HUES48 (cell line): ENCODE measurements at regions not wholly inside any gene's neighbourhood (a gene's known extent, or its start where the extent isn't known, plus 50 kb on each side); places are given as distances from the start of the nearest gene placed in this dataset.
"Not testable (repeated sequence)": the region's sequence is repeated elsewhere in the genome, so short reads cannot be mapped to it uniquely, and the experiment has no call there.

Experiments used
- H3K27ac ChIP-seq: one replicate; pipeline ENCODE4 v1.7.0; 2013; ENCODE audit warnings: low read depth, low read length, inconsistent platforms
- H3K27me3 ChIP-seq: 2 replicates; pipeline ENCODE4 v1.6.1; 2013; ENCODE audit warnings: mild to moderate bottlenecking, low read length; ENCODE audit not compliant: control insufficient read depth, insufficient read depth
- H3K36me3 ChIP-seq: 2 replicates; pipeline ENCODE4 v1.6.1; 2013; ENCODE audit warnings: low read length; ENCODE audit not compliant: control insufficient read depth, insufficient read depth
- H3K4me1 ChIP-seq: 2 replicates; pipeline ENCODE4 v1.6.1; 2013; ENCODE audit warnings: mild to moderate bottlenecking, low read length; ENCODE audit not compliant: control insufficient read depth, insufficient read depth
- H3K4me3 ChIP-seq: 2 replicates; pipeline ENCODE4 v1.5.1; 2013; ENCODE audit warnings: mild to moderate bottlenecking, low read depth, low read length
- H3K9ac ChIP-seq: 2 replicates; pipeline ENCODE4 v1.6.1; 2013; ENCODE audit warnings: mild to moderate bottlenecking, low read depth, low read length, moderate library complexity
- H3K9me3 ChIP-seq: 2 replicates; pipeline ENCODE4 v1.6.1; 2013; ENCODE audit warnings: low read length; ENCODE audit not compliant: control insufficient read depth, insufficient read depth

GRCh38 chr15:87656372-87656771 lies 600.2 kb downstream of the NTRK3 start:
- Histone ChIP-seq H3K27me3 (no peaks in the 10 kb centered on the region), H3K27ac (no peak overlapping the region), H3K4me3 (no peak overlapping the region), H3K9me3 (no peaks in the 10 kb centered on the region), H3K36me3 (no peaks in the 10 kb centered on the region), H3K4me1 (no peaks in the 10 kb centered on the region), H3K9ac (no peak overlapping the region)

GRCh38 chr15:87653646-87654045 lies 602.9 kb downstream of the NTRK3 start:
- Histone ChIP-seq H3K36me3 (no peaks in the 10 kb centered on the region), H3K9ac (no peak overlapping the region), H3K27ac (no peak overlapping the region), H3K9me3 (no peaks in the 10 kb centered on the region), H3K27me3 (no peaks in the 10 kb centered on the region), H3K4me1 (no peaks in the 10 kb centered on the region), H3K4me3 (no peak overlapping the region)

DNA sequence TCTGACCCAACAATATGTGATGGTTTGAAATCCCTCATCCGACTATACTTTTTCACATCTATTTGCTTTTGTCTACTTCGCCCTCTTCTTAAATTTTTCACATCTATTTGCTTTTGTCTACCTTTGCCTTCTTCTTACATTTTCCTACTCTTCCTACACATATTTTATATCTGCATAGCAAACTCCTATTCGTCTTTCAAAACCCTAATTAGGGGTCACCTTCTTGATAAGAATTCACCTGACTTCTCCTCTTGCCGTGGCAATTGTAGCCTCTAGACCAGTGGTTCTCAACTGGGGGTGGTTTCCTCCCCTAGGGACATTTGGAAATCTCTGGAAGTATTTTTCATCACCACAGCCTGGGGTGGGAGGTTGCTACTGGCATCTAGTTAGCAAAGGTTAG lies 607.4 kb downstream of the NTRK3 start:
- Histone ChIP-seq H3K9me3 (no peaks in the 10 kb centered on the region), H3K27me3 (no peaks in the 10 kb centered on the region), H3K4me3 (no peak overlapping the region), H3K27ac (no peak overlapping the region), H3K4me1 (no peaks in the 10 kb centered on the region), H3K9ac (no peak overlapping the region), H3K36me3 (no peaks in the 10 kb centered on the region)

DNA sequence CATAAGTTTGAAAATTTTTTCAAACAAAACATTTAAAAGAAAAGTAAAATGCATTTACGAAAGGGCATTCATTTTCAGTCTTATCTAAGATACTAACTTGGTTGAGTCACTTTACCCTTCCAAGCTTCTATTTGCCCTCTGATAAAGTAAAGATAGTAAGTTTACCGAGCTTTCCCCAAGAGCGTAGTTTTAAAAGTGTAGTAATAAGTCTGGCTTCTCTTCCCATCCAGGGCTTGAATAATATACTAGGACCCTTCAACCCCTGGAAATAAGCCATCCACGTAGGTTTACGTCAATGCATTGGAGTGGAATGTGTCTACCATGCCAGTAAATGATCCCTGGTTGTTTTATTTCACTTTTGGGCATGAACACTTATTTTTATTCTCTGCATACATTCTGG lies 608.3 kb downstream of the NTRK3 start:
- no peak overlapping the region for H3K27ac ChIP-seq
- no peak overlapping the region for H3K9ac ChIP-seq
- no peak overlapping the region for H3K4me3 ChIP-seq
- no peaks in the 10 kb centered on the region for H3K27me3 ChIP-seq
- H3K36me3 ChIP-seq, result no peaks in the 10 kb centered on the region
- H3K4me1 ChIP-seq, result no peaks in the 10 kb centered on the region
- no peaks in the 10 kb centered on the region for H3K9me3 ChIP-seq

GRCh38 chr15:87645723-87646122 lies 610.8 kb downstream of the NTRK3 start:
- H3K4me3 ChIP-seq, result no peak overlapping the region
- no peaks in the 10 kb centered on the region for H3K9me3 ChIP-seq
- H3K36me3 ChIP-seq, result no peaks in the 10 kb centered on the region
- no peaks in the 10 kb centered on the region for H3K4me1 ChIP-seq
- H3K27me3 ChIP-seq, result no peaks in the 10 kb centered on the region
- no peak overlapping the region for H3K27ac ChIP-seq
- no peak overlapping the region for H3K9ac ChIP-seq

- H3K4me3 ChIP-seq, H3K9ac ChIP-seq, H3K4me1 ChIP-seq, H3K27me3 ChIP-seq, H3K9me3 ChIP-seq, H3K36me3 ChIP-seq, H3K27ac ChIP-seq: not testable (repeated sequence)
Observed at GRCh38 chr15:87642997-87643396, 613.5 kb downstream of the NTRK3 start.

GRCh38 chr15:87639305-87640011 lies 617.1 kb downstream of the NTRK3 start:
- H3K27me3 ChIP-seq, result no peaks in the 10 kb centered on the region
- no peaks in the 10 kb centered on the region for H3K9me3 ChIP-seq
- no peak overlapping the region for H3K4me3 ChIP-seq
- no peak overlapping the region for H3K9ac ChIP-seq
- peaks cover 3% of the 10 kb centered on the region; the same call in 1 of the 2 replicates for H3K4me1 ChIP-seq
- no peaks in the 10 kb centered on the region for H3K36me3 ChIP-seq
- H3K27ac ChIP-seq, result no peak overlapping the region

DNA sequence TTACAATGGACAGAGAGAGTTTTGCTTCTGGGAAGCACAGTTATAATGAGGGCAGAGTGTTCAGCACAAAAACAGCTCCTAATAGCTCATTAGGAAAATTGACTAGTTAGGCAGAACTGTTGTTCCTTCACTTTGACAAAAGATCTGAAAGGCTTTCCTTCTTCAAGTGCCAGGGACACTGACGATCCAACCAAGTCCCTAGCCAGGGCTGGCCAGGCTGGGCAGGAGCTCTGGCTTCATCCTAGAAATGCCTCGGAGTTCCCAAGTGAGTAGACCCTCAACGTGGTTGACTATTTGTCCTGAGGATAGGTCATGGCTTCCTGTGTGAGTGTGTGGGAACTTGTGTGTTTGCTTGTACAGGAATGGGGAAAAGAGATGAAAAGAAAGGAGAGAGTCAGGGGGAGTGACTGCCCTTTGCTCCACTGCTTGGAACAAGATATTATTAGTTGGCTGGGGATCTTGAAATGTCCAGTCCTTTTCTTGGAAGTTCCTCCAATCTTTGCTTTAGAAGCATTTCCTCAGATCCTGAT lies 617.9 kb downstream of the NTRK3 start:
- no peaks in the 10 kb centered on the region for H3K9me3 ChIP-seq
- no peaks in the 10 kb centered on the region for H3K36me3 ChIP-seq

DNA sequence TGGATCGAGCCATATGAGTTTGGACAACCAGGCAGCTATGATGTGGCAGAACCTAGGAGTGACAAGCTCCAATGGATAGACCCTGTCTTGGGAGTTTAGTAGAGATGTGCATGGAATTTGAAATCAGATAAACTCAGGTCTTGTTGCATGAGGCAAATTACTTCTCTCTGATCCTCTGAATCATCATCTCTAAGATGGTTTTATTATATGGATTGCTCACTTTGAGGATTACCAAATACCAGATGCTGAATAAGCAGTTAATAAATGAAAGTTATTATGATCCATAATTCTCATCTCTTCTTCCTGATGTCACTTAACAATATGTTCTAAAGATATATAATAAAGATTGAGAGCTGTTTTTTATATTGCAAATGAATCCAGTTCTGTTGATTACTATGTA lies 622.2 kb downstream of the NTRK3 start:
- H3K27me3 ChIP-seq, result no peaks in the 10 kb centered on the region
- H3K36me3 ChIP-seq, result no peaks in the 10 kb centered on the region
- H3K27ac ChIP-seq, result no peak overlapping the region
- no peaks in the 10 kb centered on the region for H3K9me3 ChIP-seq
- no peak overlapping the region for H3K9ac ChIP-seq
- H3K4me3 ChIP-seq, result no peak overlapping the region
- peaks cover 3% of the 10 kb centered on the region; the same call in 1 of the 2 replicates for H3K4me1 ChIP-seq

More for the DNA sequence above, 617.9 kb downstream of the NTRK3 start:
- Histone ChIP-seq H3K27ac (no peak overlapping the region), H3K9ac (no peak overlapping the region), H3K27me3 (no peaks in the 10 kb centered on the region), H3K4me3 (no peak overlapping the region), H3K4me1 (peaks cover 3% of the 10 kb centered on the region; the same call in 1 of the 2 replicates)

DNA sequence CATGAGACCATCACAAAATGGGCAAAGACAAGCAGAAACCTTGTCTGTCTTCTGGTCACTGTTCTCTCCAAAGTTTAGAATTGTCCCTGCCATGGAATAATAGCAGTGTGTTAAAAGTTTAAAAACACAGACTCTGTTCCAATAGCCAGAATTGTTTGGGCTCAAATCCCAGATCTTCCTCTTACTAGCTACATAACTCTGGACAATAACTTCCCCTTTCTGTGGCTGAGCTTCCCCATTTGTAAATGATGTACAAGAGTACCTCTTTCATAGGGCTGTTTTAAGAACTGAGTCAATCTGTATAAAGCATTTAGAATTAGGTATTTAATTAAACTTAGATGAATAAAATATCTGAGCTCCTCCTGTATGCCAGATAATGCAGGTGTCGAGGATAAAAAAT lies 623.0 kb downstream of the NTRK3 start:
- Histone ChIP-seq H3K36me3 (no peaks in the 10 kb centered on the region), H3K4me3 (no peak overlapping the region), H3K27me3 (no peaks in the 10 kb centered on the region), H3K4me1 (no peaks in the 10 kb centered on the region), H3K9ac (no peak overlapping the region), H3K9me3 (no peaks in the 10 kb centered on the region), H3K27ac (no peak overlapping the region)

DNA sequence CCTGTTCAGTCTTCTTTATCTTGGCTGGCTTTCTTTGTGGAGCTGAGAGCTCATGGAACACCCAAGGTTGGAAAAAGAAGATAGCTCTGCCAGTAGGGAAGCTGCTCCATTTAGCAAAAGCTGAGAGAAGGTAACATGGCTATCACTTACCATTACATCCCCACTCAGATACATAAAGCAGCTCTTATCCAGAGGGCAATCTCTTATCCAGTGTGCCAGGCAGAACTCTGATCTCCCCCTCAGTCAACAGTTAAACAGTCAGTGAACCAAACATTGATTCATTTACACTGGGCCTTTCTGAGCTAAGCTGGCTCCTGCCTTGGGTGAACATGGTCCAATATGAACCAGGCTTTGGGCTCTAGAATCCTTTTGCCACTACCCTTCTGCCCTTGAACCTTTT lies 624.2 kb downstream of the NTRK3 start:
- Histone ChIP-seq H3K9ac (no peak overlapping the region), H3K27ac (no peak overlapping the region), H3K36me3 (no peaks in the 10 kb centered on the region), H3K27me3 (no peaks in the 10 kb centered on the region), H3K9me3 (no peaks in the 10 kb centered on the region), H3K4me3 (no peak overlapping the region), H3K4me1 (no peaks in the 10 kb centered on the region)
